GM12875 (cell line): ENCODE measurements at regions not wholly inside any gene's neighbourhood (a gene's known extent, or its start where the extent isn't known, plus 50 kb on each side); places are given as distances from the start of the nearest gene placed in this dataset.

Source experiments
- H3K4me3 ChIP-seq: one replicate; pipeline ENCODE4 v1.5.1; 2011; ENCODE audit warnings: low read depth, low read length, control low read depth
- CTCF ChIP-seq: IDR thresholded peaks from 2 replicates; pipeline ENCODE4 v1.5.1; 2011; ENCODE audit warnings: low read depth, mild to moderate bottlenecking, control low read depth, inconsistent platforms, low read length, moderate library complexity, borderline replicate concordance; ENCODE audit not compliant: insufficient read depth

DNA sequence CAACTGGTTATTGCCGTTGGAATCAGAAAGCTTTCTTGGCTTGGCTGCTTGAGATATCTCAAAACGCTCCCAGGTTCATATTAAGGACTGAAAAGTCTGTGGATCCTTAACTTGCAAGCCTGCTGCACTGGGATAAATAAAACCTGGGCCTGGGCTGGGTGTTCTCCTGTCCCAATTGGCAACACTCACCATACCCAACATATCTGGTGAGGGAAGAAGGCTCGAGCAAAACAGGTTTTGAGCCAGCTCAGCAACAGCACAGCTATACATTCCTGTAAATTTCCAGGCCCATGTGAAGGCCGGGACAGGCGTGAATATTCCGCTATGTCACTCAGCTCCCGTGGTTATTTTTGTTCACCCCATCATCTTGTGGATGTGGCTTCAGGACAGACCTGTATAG lies 169.0 kb upstream of the BCL6 start:
- no peak overlapping the region for H3K4me3 ChIP-seq
- TF ChIP-seq CTCF: no peak

DNA sequence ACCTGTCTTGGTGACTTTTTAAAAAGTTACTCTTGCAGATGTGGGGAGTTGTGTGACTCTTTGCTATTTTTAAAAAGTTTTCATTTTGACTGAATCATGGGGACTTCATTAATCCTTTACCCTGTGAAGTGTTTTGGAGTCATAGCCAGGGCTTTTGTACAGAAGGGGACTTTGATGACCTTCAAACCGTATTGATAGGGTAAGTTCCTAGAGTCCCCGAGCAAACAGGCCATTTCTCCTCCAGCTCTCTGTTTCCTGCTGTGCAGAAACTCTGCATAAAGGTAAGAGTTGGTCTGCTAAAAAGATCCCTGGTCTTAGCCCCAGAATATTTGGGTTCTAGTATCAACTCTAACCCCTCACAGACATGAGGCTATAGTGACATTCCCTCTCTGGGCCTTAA lies 170.8 kb upstream of the BCL6 start:
- TF ChIP-seq CTCF: no peak
- H3K4me3 ChIP-seq: no peak overlapping the region

DNA sequence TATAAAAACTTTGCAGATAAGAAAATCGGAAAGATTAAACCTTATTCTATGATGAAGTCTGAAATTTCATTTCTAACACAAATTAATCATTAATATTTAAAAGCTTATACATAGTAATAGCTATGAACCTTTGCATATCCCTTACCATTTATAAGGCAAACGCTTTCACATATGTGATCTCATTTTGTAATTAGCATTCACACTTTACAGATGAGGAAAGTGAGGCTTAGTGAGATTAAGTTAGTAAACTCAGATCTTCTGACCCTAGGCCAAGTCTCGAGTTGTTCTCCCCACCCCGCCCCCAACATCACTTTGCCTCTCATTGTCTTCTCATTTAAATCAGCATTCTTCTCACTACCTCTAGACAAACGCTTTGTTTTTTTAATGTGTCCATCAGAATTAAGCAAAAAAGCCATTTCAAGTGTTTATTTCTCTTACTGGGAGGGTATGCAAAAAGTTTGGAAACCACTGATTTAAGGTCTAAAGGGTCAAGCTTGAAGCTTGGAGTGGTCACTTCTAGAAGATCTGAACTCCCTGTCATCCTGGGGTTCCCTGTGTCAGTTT lies 172.9 kb upstream of the BCL6 start:
- no peak for TF ChIP-seq CTCF
- H3K4me3 ChIP-seq: no peak overlapping the region

GRCh38 chr3:187919048-187919447 lies 173.8 kb upstream of the BCL6 start:
- no peak for TF ChIP-seq CTCF
- no peak overlapping the region for H3K4me3 ChIP-seq

DNA sequence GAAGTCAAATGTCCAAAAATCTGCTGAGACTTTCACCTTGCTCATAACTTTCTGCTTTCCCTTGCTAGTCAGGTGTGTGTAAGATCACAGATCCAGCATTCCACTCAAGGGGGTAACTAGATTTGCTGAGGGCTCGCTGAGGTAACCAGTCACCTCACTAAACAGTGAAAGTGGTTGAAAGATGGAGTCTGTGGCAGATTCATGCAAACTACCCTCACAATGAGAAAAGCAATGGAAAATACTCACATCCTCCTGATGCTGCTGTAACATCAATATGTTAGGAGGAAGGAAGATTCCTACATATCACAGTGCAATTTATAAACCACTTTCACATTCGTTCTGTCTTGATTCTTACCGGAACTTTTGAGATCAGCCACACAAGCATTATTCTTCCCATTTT lies 174.3 kb upstream of the BCL6 start:
- no peak overlapping the region for H3K4me3 ChIP-seq
- TF ChIP-seq CTCF: no peak

DNA sequence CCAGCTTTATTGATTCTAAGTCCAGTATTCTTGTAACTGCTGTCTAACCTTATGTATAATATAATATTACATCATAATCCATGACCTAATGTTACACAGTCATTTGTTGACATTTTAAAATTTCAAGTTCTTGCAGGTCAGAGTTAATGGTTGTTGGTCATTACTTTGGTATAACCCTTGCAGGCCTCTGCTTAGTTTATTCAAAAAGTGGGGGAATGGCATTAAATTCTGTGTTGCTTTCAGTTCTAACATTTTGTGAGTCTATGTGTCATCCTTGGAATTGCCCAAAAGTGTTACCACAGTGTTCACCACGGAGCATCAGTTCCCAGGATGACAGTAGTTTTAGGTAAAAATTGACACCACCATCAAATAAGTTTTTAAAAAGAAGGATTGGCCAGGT lies 174.8 kb upstream of the BCL6 start:
- no peak for TF ChIP-seq CTCF
- H3K4me3 ChIP-seq: no peak overlapping the region

DNA sequence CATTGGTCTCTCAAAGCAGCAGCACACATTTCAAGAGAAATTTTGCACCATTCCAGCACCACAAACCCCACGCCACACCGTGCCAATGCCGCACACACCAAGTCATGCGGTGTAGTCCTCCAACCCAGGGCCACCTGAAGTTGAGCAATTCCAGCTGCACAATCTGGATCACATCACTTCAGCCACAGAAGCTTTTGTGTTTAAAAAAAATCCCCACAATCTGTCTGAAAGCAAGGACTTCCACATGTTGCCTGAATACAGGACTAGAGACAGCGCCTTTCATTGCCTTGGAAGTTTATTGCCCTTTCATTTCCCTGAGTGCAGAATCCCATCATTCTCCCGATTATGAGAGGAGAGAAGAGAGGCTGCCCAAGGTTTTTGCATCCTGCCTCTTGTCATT lies 175.6 kb upstream of the BCL6 start:
- H3K4me3 ChIP-seq: no peak overlapping the region
- TF ChIP-seq CTCF: no peak
